Globus pallidus (tissue), 1 donor: ENCODE measurements at regions not wholly inside any gene's neighbourhood (a gene's known extent, or its start where the extent isn't known, plus 50 kb on each side); places are given as distances from the start of the nearest gene placed in this dataset.
"Not testable (repeated sequence)": the region's sequence is repeated elsewhere in the genome, so short reads cannot be mapped to it uniquely, and the experiment has no call there.

Experiments used
- DNase-seq: peaks from one replicate; pipeline ENCODE4 v3.0.0-alpha.2; 2015; ENCODE audit warnings: low spot score

GRCh38 chr15:96818861-96819260 is 488.4 kb downstream of the NR2F2 start:
- DNase-seq, result no peak

- DNase-seq, result no peak
Observed at GRCh38 chr15:96827981-96828380, 497.5 kb downstream of the NR2F2 start.

GRCh38 chr15:96837241-96837970 is 506.9 kb downstream of the NR2F2 start:
- DNase-seq, result no peak

GRCh38 chr15:96838081-96838480 is 507.6 kb downstream of the NR2F2 start:
- no peak for DNase-seq

GRCh38 chr15:96849271-96849900 is 518.9 kb downstream of the NR2F2 start:
- no peak for DNase-seq

GRCh38 chr15:96851613-96852012 is 521.1 kb downstream of the NR2F2 start:
- DNase-seq, result no peak

GRCh38 chr15:96858694-96859093 is 528.2 kb downstream of the NR2F2 start:
- DNase-seq, result no peak

GRCh38 chr15:96860741-96861140 is 530.2 kb downstream of the NR2F2 start:
- no peak for DNase-seq

- no peak for DNase-seq
Observed at GRCh38 chr15:96867992-96868391, 537.5 kb downstream of the NR2F2 start.

- no peak for DNase-seq
Observed at GRCh38 chr15:96869122-96869521, 538.6 kb downstream of the NR2F2 start.

GRCh38 chr15:96869790-96870189 is 539.3 kb downstream of the NR2F2 start:
- DNase-seq, result no peak

- DNase-seq, result no peak
Observed at GRCh38 chr15:96870580-96870979, 540.1 kb downstream of the NR2F2 start.

- DNase-seq, result not testable (repeated sequence)
Observed at GRCh38 chr15:96877442-96877841, 546.9 kb downstream of the NR2F2 start.

GRCh38 chr15:96878129-96878528 is 547.6 kb downstream of the NR2F2 start:
- no peak for DNase-seq

GRCh38 chr15:96882121-96882772 is 551.7 kb downstream of the NR2F2 start:
- no peak for DNase-seq

GRCh38 chr15:96887730-96888129 is 557.2 kb downstream of the NR2F2 start:
- no peak for DNase-seq

GRCh38 chr15:96888764-96889163 is 558.3 kb downstream of the NR2F2 start:
- DNase-seq, result no peak

GRCh38 chr15:96889734-96890480 is 559.4 kb downstream of the NR2F2 start:
- no peak for DNase-seq

- no peak for DNase-seq
Observed at GRCh38 chr15:96891046-96891445, 560.5 kb downstream of the NR2F2 start.

- peak; percentile 29 for DNase-seq
Observed at GRCh38 chr15:96893159-96893906, 562.8 kb downstream of the NR2F2 start.

GRCh38 chr15:96894659-96895058 is 564.2 kb downstream of the NR2F2 start:
- no peak for DNase-seq

GRCh38 chr15:96896766-96897165 is 566.3 kb downstream of the NR2F2 start:
- no peak for DNase-seq
